Upper lobe of right lung (tissue), 1 donor: ENCODE measurements at regions not wholly inside any gene's neighbourhood (a gene's known extent, or its start where the extent isn't known, plus 50 kb on each side); places are given as distances from the start of the nearest gene placed in this dataset.
A peak's percentile ranks its signal among the peaks of the same experiment; 100 is the strongest.
"Not testable (repeated sequence)": the region's sequence is repeated elsewhere in the genome, so short reads cannot be mapped to it uniquely, and the experiment has no call there.

Experiments
- ATAC-seq: fragments of 200-7000 bp; cut with Tn5 transposase; one replicate; pipeline ENCODE4 v1.9.1; 2020; ENCODE audit warnings: mild to moderate bottlenecking, moderate library complexity
- DNase-seq: peaks from one replicate; pipeline ENCODE4 v3.0.0-alpha.2; 2020
- H3K27ac ChIP-seq: fragments of 200-600 bp; one replicate; pipeline ENCODE4 v1.8.0; 2022
- H3K27me3 ChIP-seq: fragments of 200-600 bp; one replicate; pipeline ENCODE4 v1.8.0; 2022; ENCODE audit warnings: mild to moderate bottlenecking
- H3K36me3 ChIP-seq: fragments of 200-600 bp; one replicate; pipeline ENCODE4 v1.8.0; 2022
- H3K4me1 ChIP-seq: fragments of 200-600 bp; one replicate; pipeline ENCODE4 v1.8.0; 2022
- H3K4me3 ChIP-seq: fragments of 200-600 bp; one replicate; pipeline ENCODE4 v1.8.0; 2022; ENCODE audit warnings: mild to moderate bottlenecking
- H3K9me3 ChIP-seq: fragments of 200-600 bp; one replicate; pipeline ENCODE4 v1.8.0; 2022
- CTCF ChIP-seq: fragments of 200-600 bp; IDR thresholded peaks from one replicate; pipeline ENCODE4 v1.8.0; 2022; ENCODE audit warnings: antibody characterized with exemption
- intact Hi-C: fragments of 100-400 bp; cut with DNase I; formaldehyde crosslinking; loops from one replicate; pipeline ENCODE4 v1.11.0; 2022
- donor health status: DM: no; HTN: yes; CAD: no; lungs with severe emphysema.

- Histone ChIP-seq H3K9me3 (no peaks in the 10 kb centered on the region), H3K4me1 (no peaks in the 10 kb centered on the region), H3K4me3 (no peak overlapping the region), H3K27me3 (peaks cover 7% of the 10 kb centered on the region), H3K27ac (no peak overlapping the region), H3K36me3 (no peaks in the 10 kb centered on the region)
- intact Hi-C loops, result no loop called here
- DNase-seq (no peak), ATAC-seq (no peak)
- TF ChIP-seq CTCF, result no peak
Measured at GRCh38 chr16:55016515-55016914, 85.8 kb downstream of the IRX5 start.

- DNase-seq, result no peak
- intact Hi-C loops, result no loop called here
- Histone ChIP-seq H3K4me3 (no peak overlapping the region), H3K36me3 (no peaks in the 10 kb centered on the region), H3K9me3 (no peaks in the 10 kb centered on the region), H3K27me3 (peaks cover 7% of the 10 kb centered on the region), H3K4me1 (no peaks in the 10 kb centered on the region), H3K27ac (no peak overlapping the region)
- no peak for ATAC-seq
- no peak for TF ChIP-seq CTCF
Measured at GRCh38 chr16:55017321-55017720, 86.7 kb downstream of the IRX5 start.

GRCh38 chr16:55018881-55019280, 88.2 kb downstream of the IRX5 start:
- Histone ChIP-seq H3K27ac (no peak overlapping the region), H3K4me3 (no peak overlapping the region), H3K27me3 (peaks cover 7% of the 10 kb centered on the region), H3K36me3 (no peaks in the 10 kb centered on the region), H3K4me1 (no peaks in the 10 kb centered on the region), H3K9me3 (no peaks in the 10 kb centered on the region)
- intact Hi-C loops, result no loop called here
- DNase-seq, result no peak
- no peak for TF ChIP-seq CTCF
- ATAC-seq, result no peak

GRCh38 chr16:55019419-55020131, 88.9 kb downstream of the IRX5 start:
- H3K27me3 ChIP-seq, result peaks cover 7% of the 10 kb centered on the region
- H3K4me1 ChIP-seq, result no peaks in the 10 kb centered on the region
- H3K27ac ChIP-seq, result no peak overlapping the region
- no peaks in the 10 kb centered on the region for H3K36me3 ChIP-seq
- DNase-seq (no peak), ATAC-seq (peak; percentile 27)
- H3K4me3 ChIP-seq, result no peak overlapping the region
- intact Hi-C loops, result no loop called here
- no peaks in the 10 kb centered on the region for H3K9me3 ChIP-seq
- TF ChIP-seq CTCF, result no peak

- DNase-seq, result no peak
- Histone ChIP-seq H3K9me3 (no peaks in the 10 kb centered on the region), H3K4me1 (no peaks in the 10 kb centered on the region), H3K27ac (no peak overlapping the region), H3K4me3 (no peak overlapping the region), H3K36me3 (no peaks in the 10 kb centered on the region), H3K27me3 (peaks cover 3% of the 10 kb centered on the region)
- TF ChIP-seq CTCF, result peak; percentile 6
- intact Hi-C loops, result no loop called here
- ATAC-seq, result no peak
Measured at GRCh38 chr16:55021595-55022475, 91.2 kb downstream of the IRX5 start.

- H3K36me3 ChIP-seq, H3K27me3 ChIP-seq, H3K4me3 ChIP-seq, H3K9me3 ChIP-seq, ATAC-seq, H3K4me1 ChIP-seq, H3K27ac ChIP-seq, intact Hi-C loops, DNase-seq: not testable (repeated sequence)
Measured at GRCh38 chr16:55027260-55027659, 96.6 kb downstream of the IRX5 start.
